ENCODE measurements at regions not wholly inside any gene's neighbourhood (a gene's known extent, or its start where the extent isn't known, plus 50 kb on each side); places are given as distances from the start of the nearest gene placed in this dataset.

DNA sequence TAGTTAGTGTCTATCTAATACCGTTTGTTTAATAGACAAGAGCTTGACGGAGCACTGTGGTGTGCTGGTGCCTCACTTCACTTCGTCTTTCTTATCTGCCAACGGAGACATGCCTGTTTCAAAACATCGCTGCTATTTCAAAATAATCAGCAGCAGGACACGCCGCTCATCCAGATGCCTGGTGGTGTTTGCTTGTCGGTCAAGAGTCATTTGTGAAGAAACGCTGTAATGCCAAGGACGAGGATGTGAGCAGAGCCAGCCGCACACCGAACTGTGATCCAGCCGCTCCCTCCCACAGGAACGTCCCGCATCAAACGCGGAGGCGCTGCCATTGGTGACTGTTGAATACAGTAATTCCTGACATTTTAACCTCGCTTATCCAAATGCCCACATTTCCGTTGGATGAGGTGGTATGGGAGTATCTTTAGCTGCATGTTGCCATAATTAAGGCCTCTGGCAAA, 432.4 kb downstream of the FBXO15 start:
- TF ChIP-seq, protein P1, sequence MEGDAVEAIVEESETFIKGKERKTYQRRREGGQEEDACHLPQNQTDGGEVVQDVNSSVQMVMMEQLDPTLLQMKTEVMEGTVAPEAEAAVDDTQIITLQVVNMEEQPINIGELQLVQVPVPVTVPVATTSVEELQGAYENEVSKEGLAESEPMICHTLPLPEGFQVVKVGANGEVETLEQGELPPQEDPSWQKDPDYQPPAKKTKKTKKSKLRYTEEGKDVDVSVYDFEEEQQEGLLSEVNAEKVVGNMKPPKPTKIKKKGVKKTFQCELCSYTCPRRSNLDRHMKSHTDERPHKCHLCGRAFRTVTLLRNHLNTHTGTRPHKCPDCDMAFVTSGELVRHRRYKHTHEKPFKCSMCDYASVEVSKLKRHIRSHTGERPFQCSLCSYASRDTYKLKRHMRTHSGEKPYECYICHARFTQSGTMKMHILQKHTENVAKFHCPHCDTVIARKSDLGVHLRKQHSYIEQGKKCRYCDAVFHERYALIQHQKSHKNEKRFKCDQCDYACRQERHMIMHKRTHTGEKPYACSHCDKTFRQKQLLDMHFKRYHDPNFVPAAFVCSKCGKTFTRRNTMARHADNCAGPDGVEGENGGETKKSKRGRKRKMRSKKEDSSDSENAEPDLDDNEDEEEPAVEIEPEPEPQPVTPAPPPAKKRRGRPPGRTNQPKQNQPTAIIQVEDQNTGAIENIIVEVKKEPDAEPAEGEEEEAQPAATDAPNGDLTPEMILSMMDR (IDR thresholded peaks at IDR 0.05; ENCODE audit: low read depth, low read length) = no peak
- TF ChIP-seq EZH2phosphoT487 (IDR thresholded peaks at IDR 0.05; ENCODE audit: low read depth) = no peak

Data from OCI-LY3 (cell line).